GM19452 (cell line): ENCODE measurements at regions not wholly inside any gene's neighbourhood (a gene's known extent, or its start where the extent isn't known, plus 50 kb on each side); places are given as distances from the start of the nearest gene placed in this dataset.
"Not testable (repeated sequence)": the region's sequence is repeated elsewhere in the genome, so short reads cannot be mapped to it uniquely, and the experiment has no call there.

ENCODE experiments used
- ATAC-seq: cut with Tn5 transposase; IDR thresholded peaks from one replicate; pipeline ENCODE4 v1.9.1; 2021; ENCODE audit not compliant: unreplicated experiment

DNA sequence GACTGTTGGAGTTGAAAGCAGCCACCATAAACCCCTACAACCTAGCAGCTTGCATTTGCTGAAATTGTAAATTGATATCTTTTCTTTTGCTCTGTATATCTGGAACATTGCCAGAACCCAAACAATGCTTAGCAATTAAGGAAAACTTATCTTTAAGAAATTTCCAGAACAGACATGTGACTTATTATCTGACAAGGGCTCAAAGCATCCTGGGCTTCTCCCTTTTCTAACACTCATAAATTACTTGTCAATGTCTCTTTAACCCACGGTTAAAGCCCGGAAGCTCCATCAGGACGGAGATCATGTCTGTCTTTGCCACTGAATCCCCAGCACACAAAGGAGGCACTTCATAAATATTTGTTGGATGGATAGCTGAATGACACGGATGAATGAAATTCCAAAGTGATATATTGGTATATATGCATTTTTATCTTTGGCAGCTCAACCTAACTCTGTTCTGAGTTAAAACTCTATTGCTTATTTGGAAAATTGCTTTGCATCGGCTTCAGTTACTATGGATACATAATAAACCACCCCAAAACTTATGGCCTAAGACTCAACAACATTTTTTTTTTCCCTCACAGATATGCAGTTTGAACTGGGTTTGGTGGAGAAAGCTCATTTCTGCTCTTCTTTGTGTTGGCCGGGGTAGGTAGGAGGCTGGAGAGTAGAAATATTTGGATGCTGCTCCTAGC, 103.1 kb upstream of the CLINT1 start:
- ATAC-seq: no peak

DNA sequence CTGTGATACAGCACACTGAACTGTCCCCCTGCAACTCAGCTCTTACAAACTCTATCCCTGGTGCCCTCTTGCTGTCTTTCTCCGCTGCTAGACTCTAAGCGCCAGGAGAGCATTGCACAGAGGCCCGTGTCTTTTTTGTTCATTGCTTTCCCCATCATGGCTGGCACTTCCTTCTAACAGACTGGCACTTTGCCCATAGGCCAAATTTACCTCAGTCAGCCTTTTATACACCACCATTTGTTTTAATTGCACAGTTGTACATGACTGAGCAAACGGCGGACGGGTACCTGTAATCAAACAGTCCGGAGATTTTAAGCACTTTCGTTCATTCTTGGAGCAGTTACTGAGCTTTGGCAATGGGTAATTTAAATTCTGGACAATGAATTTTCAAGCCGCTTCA, 102.2 kb upstream of the CLINT1 start:
- ATAC-seq: no peak

DNA sequence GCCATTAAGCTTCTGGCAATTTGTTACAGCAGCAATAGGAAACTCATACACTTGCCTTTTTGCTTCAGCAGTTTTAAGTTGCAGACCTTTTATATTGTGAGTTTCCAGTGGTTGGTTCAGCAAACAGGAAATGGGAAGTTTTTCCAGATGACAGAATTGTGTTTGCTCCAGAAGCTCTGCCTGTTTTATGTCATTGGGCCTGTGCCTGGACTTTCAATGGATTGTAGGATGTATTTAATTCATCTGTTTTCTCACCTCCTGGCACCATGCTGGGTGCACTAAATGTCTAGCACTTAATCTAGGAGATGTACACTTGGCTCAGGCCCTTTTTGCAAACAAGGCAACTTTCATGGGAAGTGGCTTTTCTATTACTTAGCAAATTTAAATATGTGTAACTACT, 100.4 kb upstream of the CLINT1 start:
- ATAC-seq: no peak

DNA sequence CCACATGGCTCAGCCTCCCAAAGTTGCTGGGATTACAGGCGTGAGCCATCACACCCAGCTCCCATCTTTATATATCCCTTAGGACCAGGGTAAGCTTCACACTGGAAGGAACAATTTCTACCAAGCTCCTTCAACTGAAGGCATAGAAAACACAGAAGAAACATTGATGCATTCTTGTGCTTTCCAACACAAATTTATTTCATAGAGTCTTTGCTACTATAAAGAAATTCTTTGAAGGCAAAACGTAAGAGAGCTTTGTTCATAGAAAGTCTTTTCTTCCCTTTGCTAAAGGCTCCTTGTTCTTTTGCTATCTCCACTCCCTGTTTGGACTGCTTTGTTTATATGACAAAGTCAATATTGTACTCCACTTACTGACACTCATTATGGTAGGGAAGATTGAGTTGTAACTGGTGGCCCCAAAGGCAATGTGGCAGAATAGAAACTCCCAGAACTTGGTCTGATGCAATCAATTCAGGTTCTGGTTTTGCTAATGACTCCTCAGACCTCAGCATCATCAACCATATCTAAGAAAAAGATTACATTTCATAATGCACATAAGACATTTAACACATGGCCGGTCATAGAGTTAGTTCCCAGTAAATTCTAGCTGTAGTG, 97.4 kb upstream of the CLINT1 start:
- no peak for ATAC-seq

DNA sequence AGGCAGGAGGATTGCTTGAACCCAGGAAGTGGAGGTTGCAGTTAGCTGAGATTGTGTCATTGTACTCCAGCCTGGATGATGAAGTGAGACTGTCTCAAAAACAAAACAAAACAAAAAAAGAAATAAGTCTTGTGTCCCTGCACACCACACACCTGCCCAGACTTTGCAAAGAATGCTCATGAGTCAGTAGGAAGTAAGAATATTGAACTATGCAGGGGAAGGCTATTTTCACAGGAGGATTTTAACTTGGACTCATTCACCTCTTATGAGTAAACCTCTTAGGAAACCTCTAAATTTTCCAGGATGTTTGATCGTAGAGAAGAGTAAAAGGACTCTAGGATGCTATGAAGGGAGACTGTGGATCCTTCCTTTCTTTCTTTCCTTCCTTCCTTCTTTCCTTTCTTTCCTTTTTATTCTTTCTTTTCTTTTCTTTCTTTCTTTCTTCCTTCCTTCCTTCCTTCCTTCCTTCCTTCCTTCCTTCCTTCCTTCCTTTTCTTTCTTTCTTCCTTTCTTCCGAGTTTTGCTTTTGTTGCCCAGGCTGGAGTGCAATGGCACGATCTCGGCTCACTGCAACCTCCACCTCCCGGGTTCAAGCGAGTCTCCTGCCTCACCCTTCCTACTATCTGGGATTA, 96.7 kb upstream of the CLINT1 start:
- no peak for ATAC-seq

DNA sequence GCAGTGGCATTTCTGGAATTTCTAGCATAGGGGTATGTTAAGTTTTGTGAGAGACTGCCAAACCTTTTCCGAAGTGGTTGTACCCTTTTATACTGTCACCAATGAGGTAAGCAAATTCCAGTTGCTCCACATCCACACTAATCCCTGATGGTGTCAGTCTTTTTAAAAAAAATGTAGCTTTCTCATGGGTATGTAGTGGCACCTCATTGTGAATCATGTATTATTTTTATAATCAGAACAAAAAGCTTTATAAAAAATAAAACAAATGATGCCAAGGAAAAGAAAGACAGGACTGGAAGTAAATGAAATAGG, 93.4 kb upstream of the CLINT1 start:
- no peak for ATAC-seq

DNA sequence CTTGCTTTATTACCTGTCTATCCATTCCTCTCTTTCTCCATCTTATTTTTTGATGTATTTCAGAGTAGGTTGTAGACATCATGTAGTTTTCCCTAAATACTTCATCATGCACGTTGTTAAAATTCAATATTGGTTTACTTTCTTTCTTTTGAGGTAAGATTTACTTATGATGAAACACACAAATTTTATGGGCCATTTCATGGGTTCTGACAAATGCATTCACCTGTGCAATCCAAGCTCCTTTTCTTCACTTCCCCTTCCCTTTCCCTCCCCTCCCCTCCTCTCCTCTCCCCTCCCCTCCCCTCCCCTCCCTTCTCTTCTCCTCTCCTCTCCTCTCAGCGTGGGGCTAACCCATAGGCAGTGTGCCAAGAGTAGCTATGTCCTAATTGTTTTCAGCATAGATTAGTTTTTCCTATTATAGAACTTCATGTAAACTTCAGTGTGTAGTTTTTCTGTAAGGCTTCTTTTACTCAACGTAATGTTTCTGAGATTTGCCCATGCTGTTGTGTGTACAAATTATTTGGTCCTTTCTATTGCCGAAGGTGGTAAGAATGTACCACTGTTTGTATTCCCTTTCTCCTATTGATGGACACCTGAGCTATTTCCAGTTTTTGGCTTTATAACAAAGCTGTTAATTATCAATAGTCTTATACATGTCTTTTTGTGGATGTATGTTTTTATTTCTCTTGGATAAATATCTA, 92.9 kb upstream of the CLINT1 start:
- no peak for ATAC-seq

DNA sequence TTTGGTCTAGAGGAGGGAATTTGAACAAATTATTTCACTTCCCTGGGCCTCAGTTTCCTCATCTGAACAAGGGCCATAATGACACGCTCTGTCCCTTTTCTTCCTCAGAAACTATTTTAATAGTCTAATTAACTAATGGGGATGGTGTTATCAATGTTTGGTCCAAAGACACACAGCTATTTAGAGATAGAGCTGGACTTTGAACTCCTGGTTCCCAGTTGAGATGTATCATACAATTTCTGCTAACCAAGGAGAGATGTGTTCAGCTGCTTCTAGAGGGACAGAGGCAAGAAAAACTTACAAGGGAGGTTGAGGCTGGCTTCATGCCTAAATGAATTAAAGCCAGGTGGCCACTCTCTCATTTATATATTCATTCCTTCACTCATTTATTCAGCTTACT, 90.6 kb upstream of the CLINT1 start:
- ATAC-seq: no peak

DNA sequence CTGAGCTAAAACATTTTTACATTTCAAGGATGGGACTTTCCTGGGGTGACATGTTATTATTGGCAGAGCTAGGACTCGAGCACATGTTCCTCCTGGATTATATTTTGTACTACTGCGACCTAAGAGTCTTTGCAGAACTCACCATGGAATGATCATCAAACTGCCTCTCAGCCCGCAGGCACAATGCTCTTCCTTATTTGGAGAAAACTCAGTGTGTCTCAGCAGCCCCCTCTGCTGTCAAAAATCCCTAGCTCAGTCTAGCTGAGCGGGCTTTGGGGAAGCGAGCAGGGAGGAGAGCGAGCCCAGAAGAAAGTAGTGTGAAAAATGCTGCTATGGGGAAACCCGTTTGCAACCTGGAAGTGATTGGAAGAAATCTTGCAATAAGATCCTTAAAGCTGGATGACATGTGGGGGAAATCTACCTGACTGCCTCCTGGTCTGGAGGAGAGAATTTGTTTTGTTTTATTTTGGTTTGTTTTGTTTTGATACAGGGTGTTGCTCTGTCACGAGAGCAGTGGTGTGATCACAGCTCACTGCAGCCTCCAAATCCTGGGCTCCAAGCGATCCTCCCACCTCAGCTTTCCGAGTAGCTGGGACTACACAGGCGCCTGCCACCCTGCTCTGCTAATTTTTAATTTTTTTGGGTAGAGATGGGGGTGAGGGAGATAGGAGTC, 89.9 kb upstream of the CLINT1 start:
- no peak for ATAC-seq

DNA sequence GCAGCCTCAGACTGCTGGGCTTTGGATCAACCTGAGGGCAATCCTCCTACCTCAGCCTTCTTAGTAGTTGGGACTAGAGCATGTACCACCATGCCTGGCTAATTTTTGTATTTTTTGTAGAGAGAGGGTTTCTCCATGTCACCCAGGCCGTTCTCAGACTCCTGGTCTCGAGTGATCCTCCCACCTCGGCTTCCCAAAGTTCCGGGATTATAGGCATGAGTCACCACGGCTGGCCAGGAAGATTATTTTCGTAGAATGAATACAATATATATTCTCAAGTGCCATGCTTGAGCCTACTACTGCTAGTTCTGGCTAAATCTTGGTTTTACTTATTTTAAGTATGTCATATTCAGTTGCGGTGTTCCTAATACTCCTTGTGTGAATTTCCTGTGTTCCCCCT, 88.2 kb upstream of the CLINT1 start:
- ATAC-seq: no peak

DNA sequence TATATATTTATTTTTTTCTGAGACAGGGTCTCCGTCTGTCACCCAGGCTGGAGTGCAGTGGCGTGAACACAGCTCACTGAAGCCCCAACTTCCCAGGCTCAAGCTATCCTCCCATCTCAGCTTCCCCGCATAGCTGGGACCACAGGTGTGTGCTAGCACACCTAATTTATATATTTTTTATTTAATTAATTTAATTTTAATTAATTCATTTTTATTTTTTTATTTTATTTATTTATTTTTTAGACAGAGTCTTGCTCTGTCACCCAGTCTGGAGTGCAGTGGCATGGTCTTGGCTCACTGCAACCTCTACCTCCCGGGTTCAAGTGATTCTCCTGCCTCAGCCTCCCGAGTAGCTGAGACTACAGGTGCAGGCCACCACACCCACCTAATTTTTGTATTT, 86.9 kb upstream of the CLINT1 start:
- ATAC-seq: not testable (repeated sequence)

DNA sequence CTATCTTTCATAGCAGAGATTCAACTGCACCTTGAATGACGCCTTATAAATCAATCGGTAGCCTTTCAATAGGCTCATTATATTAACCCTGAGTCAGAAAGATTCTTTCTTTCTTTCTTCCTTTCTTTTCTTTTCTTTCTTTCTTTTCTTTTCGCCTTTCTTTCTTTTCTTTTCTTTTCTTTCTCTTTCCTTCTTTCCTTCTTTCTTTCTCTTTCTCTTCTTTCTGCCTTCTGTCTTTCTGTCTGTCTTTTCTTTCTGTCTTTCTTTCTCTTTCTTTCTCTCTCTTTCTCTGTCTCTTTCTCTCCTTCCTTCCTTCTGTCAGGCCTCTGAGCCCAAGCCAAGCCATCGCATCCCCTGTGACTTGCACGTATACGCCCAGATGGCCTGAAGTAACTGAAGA, 86.0 kb upstream of the CLINT1 start:
- no peak for ATAC-seq

DNA sequence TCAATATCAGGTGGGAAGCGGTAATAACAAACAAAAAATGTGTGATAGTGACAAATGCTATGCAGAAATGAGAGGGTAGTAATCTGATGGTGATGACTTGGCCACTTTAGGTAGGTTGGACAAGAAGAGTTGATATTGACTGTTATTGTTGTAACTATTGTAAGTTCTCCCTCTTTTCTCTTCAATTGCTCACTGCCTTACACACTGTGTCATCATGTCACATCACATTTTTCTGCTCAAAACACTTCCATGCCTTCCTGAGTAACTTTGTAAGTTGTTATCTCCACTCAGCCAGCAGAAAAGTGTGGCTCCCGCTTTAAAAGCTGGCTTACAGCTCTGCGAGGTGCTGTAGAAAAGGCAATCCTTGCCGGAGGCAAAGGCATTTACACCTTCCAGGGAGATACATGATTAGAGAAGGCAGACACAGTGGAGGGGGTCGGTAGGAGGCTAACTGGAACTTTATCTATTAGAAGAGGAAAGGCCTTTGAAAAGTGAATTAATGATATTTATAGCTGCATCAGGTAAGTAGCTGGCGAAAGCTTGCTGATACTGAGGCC, 85.2 kb upstream of the CLINT1 start:
- ATAC-seq: no peak

DNA sequence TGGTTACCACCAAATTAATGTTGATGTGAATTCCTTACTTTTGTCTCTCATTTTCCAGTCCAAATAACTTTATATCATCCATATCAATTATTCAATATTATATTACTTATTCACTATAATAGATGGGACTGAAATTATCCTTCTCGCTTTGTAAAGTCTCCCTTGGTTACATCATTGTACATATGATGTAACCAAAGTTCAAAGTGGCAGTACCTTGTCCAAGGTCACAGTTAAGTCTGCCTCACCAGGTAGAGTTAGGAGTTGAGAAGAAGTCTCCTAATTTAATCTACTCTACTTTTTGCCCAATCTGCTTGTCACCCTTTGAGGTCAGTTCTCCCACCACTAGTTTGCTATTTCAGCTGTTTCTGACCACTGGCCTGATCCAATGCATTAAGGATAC, 83.7 kb upstream of the CLINT1 start:
- ATAC-seq: no peak

DNA sequence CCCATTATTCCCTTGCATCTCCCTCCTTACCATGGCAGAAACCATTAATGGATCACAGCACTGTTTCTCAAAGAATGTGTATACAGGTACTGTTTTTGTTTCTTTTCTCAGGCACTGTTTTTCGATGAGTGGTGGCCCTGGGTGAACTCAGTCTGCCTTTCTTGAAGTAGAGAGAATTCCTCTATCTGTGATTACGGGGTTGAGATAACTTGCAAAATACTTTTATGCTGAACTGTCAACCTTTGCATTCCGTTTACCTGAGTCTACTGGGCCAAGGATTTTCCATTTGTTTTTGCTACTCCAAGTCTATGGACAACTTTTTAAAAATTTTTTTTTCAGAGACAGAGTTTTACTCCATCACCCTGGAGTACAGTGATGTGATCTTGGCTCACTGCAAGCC, 82.7 kb upstream of the CLINT1 start:
- no peak for ATAC-seq

DNA sequence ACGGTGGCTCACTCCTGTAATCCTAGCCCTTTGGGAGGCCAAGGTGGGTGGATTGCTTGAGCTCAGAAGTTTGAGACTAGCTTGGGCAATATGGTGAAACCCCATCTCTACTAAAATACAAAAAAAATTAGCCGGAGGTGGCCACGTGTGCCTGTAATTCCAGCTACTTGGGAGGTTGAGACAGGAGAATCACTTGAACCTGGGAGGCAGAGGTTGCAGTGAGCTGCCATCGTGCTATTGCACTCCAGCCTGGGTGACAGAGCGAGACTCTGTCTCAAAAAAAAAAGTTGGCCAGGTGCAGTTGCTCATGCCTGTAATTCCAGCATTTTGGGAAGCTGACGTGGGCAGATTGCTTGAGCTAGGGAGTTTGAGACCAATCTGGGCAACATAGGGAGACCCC, 79.2 kb upstream of the CLINT1 start:
- not testable (repeated sequence) for ATAC-seq

DNA sequence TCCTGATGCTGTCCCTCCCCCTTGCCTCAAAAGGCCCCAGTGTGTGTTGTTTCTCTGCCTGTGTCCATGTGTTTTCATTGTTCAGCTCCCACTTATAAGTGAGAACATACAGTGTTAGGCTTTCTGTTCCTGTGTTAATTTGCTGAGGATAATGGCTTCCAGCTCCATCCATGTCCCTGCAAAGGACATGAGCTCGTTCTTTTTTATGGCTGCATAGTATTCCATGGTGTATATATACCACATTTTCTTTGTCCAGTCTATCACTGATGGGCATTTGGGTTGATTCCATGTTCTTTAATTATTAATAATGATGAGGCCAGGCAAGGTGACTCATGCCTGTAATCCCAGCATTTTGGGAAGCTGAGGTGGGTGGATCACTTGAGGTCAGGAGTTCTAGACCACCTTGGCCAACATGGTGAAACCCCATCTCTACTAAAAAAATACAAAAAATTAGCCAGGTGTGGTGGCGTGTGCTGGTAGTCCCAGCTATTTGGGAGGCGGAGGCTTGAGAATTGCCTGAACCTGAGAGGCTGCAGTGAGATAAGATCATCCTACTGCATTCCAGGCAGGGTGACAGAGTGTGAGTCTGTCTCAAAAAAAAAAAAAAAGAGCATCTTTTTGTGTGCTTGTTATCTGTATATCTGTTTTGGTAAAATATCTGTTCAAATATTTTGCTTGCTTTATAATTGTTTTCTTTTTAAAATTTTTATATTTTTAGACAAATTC, 78.0 kb upstream of the CLINT1 start:
- ATAC-seq: not testable (repeated sequence)

DNA sequence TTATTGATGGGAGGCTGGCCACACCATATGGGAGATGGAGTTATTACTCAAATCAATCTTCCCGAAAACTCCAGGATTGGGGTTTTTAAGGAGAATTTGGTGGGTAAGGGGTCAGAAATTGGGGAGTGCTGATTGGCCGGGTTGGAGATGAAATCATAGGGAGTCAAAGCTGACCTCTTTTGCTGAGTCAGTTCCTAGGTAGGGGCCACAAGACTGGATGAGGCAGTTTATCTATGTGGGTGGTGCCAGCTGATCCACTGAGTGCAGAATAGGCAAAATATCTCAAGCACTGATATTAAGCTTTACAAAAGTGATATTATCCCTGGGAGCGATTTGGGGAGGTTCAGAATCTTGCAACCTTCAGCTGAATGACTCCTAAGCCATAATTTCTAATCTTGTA, 75.7 kb upstream of the CLINT1 start:
- no peak for ATAC-seq

DNA sequence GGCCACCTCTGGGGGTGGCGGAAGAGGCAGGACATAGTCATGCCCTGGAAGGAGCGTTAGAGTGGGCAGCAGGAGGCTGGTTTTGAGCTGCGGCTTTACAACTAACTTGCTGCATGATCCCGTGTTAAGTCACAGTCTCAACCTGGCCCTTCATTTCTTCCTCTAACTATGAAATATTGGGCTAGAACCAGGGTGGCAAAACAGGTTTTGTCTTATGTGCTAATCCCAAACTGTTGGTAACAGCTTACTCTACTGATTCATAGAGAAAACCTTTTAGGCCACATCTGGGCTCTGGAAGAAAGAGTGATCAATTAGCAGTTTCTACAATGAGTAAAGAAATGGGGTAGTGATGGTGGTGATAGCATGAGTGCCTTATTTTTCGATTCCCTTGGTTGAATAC, 74.1 kb upstream of the CLINT1 start:
- no peak for ATAC-seq

DNA sequence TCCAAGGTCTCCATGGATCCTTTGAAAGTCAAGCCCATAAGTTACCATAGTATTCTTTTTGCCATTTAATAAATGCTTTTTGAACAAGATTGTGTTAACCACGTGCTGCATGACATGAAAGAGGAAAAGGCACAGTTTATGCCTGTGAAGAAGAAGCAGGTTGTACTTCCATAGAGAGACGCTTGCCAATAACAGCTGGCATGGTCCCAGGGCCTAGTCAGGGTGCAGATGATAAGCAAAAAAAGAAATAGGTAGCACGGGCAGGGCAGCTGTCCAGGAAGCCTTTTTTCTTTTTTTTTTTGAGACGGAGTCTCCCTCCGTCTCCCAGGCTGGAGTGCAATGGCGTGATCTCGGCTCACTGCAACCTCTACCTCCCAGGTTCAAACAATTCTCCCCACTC, 71.8 kb upstream of the CLINT1 start:
- ATAC-seq: no peak

DNA sequence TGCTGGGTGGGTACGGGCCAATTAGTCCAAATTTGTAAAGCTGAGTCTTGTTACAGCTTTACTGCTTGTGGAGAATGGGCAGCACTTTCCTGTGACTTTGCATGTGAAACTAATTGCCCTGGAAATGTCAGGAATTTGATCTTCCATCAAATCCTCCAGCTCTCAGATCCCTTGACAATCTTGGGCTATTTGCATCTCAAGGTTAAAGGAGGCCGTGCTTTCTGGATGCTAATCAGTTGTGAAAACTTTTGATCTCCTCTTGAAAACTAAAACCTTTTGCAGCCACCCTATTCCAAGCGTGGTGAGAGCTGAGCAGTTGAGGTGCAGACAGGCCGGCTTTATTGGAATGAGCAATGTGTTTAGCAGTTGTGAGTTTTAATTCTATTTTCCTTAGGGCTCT, 68.0 kb upstream of the CLINT1 start:
- no peak for ATAC-seq
